Trophoblast cell (in vitro differentiated cells and primary cell): ENCODE measurements at regions not wholly inside any gene's neighbourhood (a gene's known extent, or its start where the extent isn't known, plus 50 kb on each side); places are given as distances from the start of the nearest gene placed in this dataset.

Experiments used
- DNase-seq, 2 donors: peaks; one replicate each; pipeline ENCODE4 v3.0.0-alpha.2; 2016
- H2AFZ ChIP-seq: 2 replicates; pipeline ENCODE4 v1.6.1; 2013; ENCODE audit warnings: low read length, moderate library complexity, mild to moderate bottlenecking; ENCODE audit not compliant: insufficient read depth, poor library complexity
- H2AK5ac ChIP-seq: 2 replicates; pipeline ENCODE4 v1.6.1; 2013; ENCODE audit warnings: mild to moderate bottlenecking, low read length
- H2BK120ac ChIP-seq: 2 replicates; pipeline ENCODE4 v1.6.1; 2013; ENCODE audit warnings: low read length, mild to moderate bottlenecking, moderate library complexity; ENCODE audit not compliant: insufficient read depth, poor library complexity
- H2BK12ac ChIP-seq: 2 replicates; pipeline ENCODE4 v1.6.1; 2013; ENCODE audit warnings: mild to moderate bottlenecking, low read length, moderate library complexity
- H2BK5ac ChIP-seq: 2 replicates; pipeline ENCODE4 v1.6.1; 2013; ENCODE audit warnings: low read length, low read depth, moderate library complexity, mild to moderate bottlenecking; ENCODE audit not compliant: poor library complexity
- H3K14ac ChIP-seq: 2 replicates; pipeline ENCODE4 v1.6.1; 2013; ENCODE audit warnings: mild to moderate bottlenecking, low read length
- H3K18ac ChIP-seq: 2 replicates; pipeline ENCODE4 v1.6.1; 2013; ENCODE audit warnings: mild to moderate bottlenecking, low read length
- H3K23ac ChIP-seq: 2 replicates; pipeline ENCODE4 v1.6.1; 2013; ENCODE audit warnings: low read length
- H3K27ac ChIP-seq: 2 replicates; pipeline ENCODE4 v1.5.1; 2013; ENCODE audit warnings: low read depth, mild to moderate bottlenecking, inconsistent platforms, low read length, moderate library complexity
- H3K27me3 ChIP-seq: 2 replicates; pipeline ENCODE4 v1.6.1; 2013; ENCODE audit warnings: inconsistent platforms, mild to moderate bottlenecking, low read length, moderate library complexity; ENCODE audit not compliant: insufficient read depth
- H3K36me3 ChIP-seq, 2 experiments: 1 replicate in 1 of 2; 2 replicates in 1 of 2; pipeline ENCODE4 v1.6.1; 2013; ENCODE audit warnings: low read length in 2 of 2, mild to moderate bottlenecking in 2 of 2, moderate library complexity in 1 of 2; ENCODE audit not compliant: insufficient read depth in 2 of 2, control insufficient read depth in 1 of 2
- H3K4ac ChIP-seq: 2 replicates; pipeline ENCODE4 v1.6.1; 2013; ENCODE audit warnings: low read depth, mild to moderate bottlenecking, low read length, moderate library complexity
- H3K4me1 ChIP-seq, 2 experiments: 1 replicate in 1 of 2; 2 replicates in 1 of 2; pipeline ENCODE4 v1.6.1; 2013; ENCODE audit warnings: low read length in 2 of 2, mild to moderate bottlenecking in 2 of 2, moderate library complexity in 1 of 2; ENCODE audit not compliant: insufficient read depth in 2 of 2, control insufficient read depth in 1 of 2
- H3K4me2 ChIP-seq: 2 replicates; pipeline ENCODE4 v1.6.1; 2013; ENCODE audit warnings: inconsistent platforms, mild to moderate bottlenecking, low read length, moderate library complexity
- H3K4me3 ChIP-seq: 2 replicates; pipeline ENCODE4 v1.5.1; 2013; ENCODE audit warnings: mild to moderate bottlenecking, low read depth, low read length, inconsistent platforms
- H3K79me1 ChIP-seq: one replicate; pipeline ENCODE4 v1.6.1; 2013; ENCODE audit warnings: low read length
- H3K79me2 ChIP-seq: 2 replicates; pipeline ENCODE4 v1.6.1; 2013; ENCODE audit warnings: low read length, mild to moderate bottlenecking; ENCODE audit not compliant: control insufficient read depth, insufficient read depth, poor library complexity
- H3K9ac ChIP-seq: 2 replicates; pipeline ENCODE4 v1.6.1; 2013; ENCODE audit warnings: mild to moderate bottlenecking, low read length
- H3K9me3 ChIP-seq: 2 replicates; pipeline ENCODE4 v1.6.1; 2013; ENCODE audit warnings: low read depth, mild to moderate bottlenecking, control low read depth, inconsistent platforms, low read length; ENCODE audit not compliant: insufficient read depth
- H4K12ac ChIP-seq: 2 replicates; pipeline ENCODE4 v1.6.1; 2013; ENCODE audit warnings: low read depth, mild to moderate bottlenecking, low read length, moderate library complexity
- H4K8ac ChIP-seq: 2 replicates; pipeline ENCODE4 v1.6.1; 2013; ENCODE audit warnings: low read depth, mild to moderate bottlenecking, low read length, moderate library complexity
- H4K91ac ChIP-seq: one replicate; pipeline ENCODE4 v1.6.1; 2013; ENCODE audit warnings: low read depth, mild to moderate bottlenecking, low read length, moderate library complexity
- WGBS: extraction: QIAGEN DNeasy Blood & Tissue Kit; methylation state at CpG from one replicate; pipeline ENCODE4 v1.1.7; 2013; ENCODE audit warnings: missing lambda C conversion rate; ENCODE audit not compliant: insufficient read length, insufficient coverage; ENCODE audit errors: extremely low coverage; 5-methylcytosine and 5-hydroxymethylcytosine counted together

- no peak for DNase-seq
- no peak overlapping the region for H3K4me3 ChIP-seq
- no peaks in the 10 kb centered on the region for H3K79me2 ChIP-seq
- H2AK5ac ChIP-seq, result no peak overlapping the region
- no peak overlapping the region for H2AFZ ChIP-seq
- H3K23ac ChIP-seq, result no peak overlapping the region
- no peak overlapping the region for H2BK5ac ChIP-seq
- H3K14ac ChIP-seq, result no peak overlapping the region
- H2BK120ac ChIP-seq, result no peak overlapping the region
- no peaks in the 10 kb centered on the region for H3K36me3 ChIP-seq
- no peak overlapping the region for H3K9ac ChIP-seq
- H4K8ac ChIP-seq, result no peak overlapping the region
- no peak overlapping the region for H3K18ac ChIP-seq
- no peak overlapping the region for H3K4ac ChIP-seq
- H3K4me1 ChIP-seq, result no peaks in the 10 kb centered on the region
- H3K27ac ChIP-seq, result no peak overlapping the region
- H3K4me2 ChIP-seq, result no peak overlapping the region
- H4K91ac ChIP-seq, result no peak overlapping the region
- no peak overlapping the region for H2BK12ac ChIP-seq
- no peaks in the 10 kb centered on the region for H3K27me3 ChIP-seq
- WGBS, result no CpG with 5 or more reads among the region's 2 CpGs
- H4K12ac ChIP-seq, result no peak overlapping the region
- H3K9me3 ChIP-seq, result no peaks in the 10 kb centered on the region
- peaks cover 2% of the 10 kb centered on the region for H3K79me1 ChIP-seq
Observed at GRCh38 chr6:104632588-104632987, 227.1 kb downstream of the HACE1 start.

DNA sequence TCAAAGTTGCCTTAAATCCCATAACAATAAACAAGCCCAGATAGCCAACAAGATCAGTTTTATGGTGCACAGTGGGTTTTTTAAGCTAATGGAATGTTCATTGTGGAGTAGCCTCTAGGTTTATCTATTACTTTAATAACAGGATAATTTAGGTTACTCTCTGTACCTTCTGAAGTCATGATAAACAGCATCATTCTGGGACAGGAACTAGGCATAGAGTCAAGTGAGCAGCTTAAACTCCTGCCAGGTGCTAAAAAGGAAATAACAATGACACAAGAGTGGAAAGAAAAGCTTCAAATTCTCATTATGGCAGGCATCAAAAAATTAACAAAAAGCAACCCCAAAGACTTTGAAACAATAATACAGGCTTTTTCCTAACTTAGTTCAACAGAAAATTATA is 228.8 kb downstream of the HACE1 start:
- Histone ChIP-seq H3K18ac (no peak overlapping the region), H3K4me3 (no peak overlapping the region), H4K91ac (no peak overlapping the region), H3K79me1 (peaks cover 4% of the 10 kb centered on the region), H3K9me3 (no peaks in the 10 kb centered on the region), H3K27me3 (no peaks in the 10 kb centered on the region), H2AK5ac (no peak overlapping the region), H3K4ac (no peak overlapping the region), H3K4me1 (peaks cover under 1% of the 10 kb centered on the region in 2 experiments), H2BK5ac (no peak overlapping the region), H3K4me2 (no peak overlapping the region), H4K12ac (no peak overlapping the region), H4K8ac (no peak overlapping the region), H2BK120ac (no peak overlapping the region), H3K79me2 (no peaks in the 10 kb centered on the region), H3K23ac (no peak overlapping the region), H2BK12ac (no peak overlapping the region), H3K27ac (no peak overlapping the region), H3K36me3 (no peaks in the 10 kb centered on the region), H2AFZ (no peak overlapping the region), H3K9ac (no peak overlapping the region), H3K14ac (no peak overlapping the region)
- DNase-seq, result no peak

DNA sequence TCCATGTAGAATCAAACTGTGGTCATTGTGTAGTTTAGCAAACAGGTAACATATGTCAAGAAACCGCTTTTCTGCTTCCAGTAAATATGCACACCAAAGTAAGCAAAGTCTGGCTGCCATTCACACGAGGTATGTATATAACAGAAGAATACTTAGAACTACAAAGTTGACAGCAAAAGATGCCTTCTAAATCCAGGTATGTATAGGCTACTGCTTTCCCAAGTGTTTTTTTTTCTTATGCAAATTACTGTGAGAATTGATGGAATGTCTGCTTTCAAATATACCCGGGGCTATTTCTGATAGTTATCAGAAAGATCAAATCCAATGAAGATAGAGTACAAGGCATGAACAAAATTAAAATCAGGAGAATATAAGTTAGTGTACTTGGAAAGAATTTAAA is 229.2 kb downstream of the HACE1 start:
- H3K23ac ChIP-seq, result no peak overlapping the region

DNA sequence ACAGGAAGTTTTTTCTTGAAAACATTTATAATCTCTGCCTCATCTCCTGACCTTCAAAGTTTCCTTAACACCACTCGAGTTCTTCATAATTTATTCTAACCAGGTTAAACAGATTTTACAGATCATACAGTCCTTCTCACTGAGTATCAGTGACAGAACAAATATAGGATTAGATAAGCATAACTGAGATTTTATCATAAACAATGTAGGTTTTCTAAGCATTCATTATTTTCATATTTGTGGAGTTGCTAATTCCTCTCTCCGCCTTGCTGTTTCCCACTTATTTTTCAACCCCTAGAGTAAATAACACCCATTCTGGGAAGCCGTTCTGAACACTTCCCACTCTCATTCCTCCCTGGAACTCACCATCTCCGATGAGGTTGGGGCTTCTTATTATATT is 229.9 kb downstream of the HACE1 start:
- Histone ChIP-seq H3K14ac (no peak overlapping the region), H2AK5ac (no peak overlapping the region), H2BK5ac (no peak overlapping the region), H4K12ac (no peak overlapping the region), H3K27me3 (no peaks in the 10 kb centered on the region), H3K23ac (no peak overlapping the region), H3K36me3 (no peaks in the 10 kb centered on the region), H3K27ac (no peak overlapping the region), H3K9me3 (no peaks in the 10 kb centered on the region), H3K4me1 (peaks cover 4 to 8% of the 10 kb centered on the region in 2 experiments), H3K4me3 (no peak overlapping the region), H3K79me1 (peaks cover 12% of the 10 kb centered on the region), H2AFZ (no peak overlapping the region), H3K4me2 (no peak overlapping the region), H3K79me2 (no peaks in the 10 kb centered on the region), H3K4ac (no peak overlapping the region), H3K18ac (no peak overlapping the region), H3K9ac (no peak overlapping the region), H4K8ac (no peak overlapping the region), H2BK120ac (no peak overlapping the region), H4K91ac (no peak overlapping the region), H2BK12ac (no peak overlapping the region)
- DNase-seq, result peak in 1 of 2 donors; percentile 58
- no CpG with 5 or more reads among the region's 4 CpGs for WGBS

More for the DNA sequence above, 229.2 kb downstream of the HACE1 start:
- Histone ChIP-seq H4K91ac (no peak overlapping the region), H2AFZ (no peak overlapping the region), H3K79me2 (no peaks in the 10 kb centered on the region), H2BK120ac (no peak overlapping the region), H2BK12ac (no peak overlapping the region), H4K8ac (no peak overlapping the region), H3K36me3 (no peaks in the 10 kb centered on the region), H3K4me3 (no peak overlapping the region), H2BK5ac (no peak overlapping the region), H3K9ac (no peak overlapping the region), H3K27me3 (no peaks in the 10 kb centered on the region), H3K79me1 (peaks cover 7% of the 10 kb centered on the region), H3K4ac (no peak overlapping the region), H3K14ac (no peak overlapping the region), H4K12ac (no peak overlapping the region), H2AK5ac (no peak overlapping the region), H3K4me1 (peaks cover 4% of the 10 kb centered on the region in 2 experiments), H3K4me2 (no peak overlapping the region), H3K9me3 (no peaks in the 10 kb centered on the region), H3K27ac (no peak overlapping the region), H3K18ac (no peak overlapping the region)
- WGBS, result no CpG with 5 or more reads among the region's 3 CpGs
- peak in 1 of 2 donors; percentile 15 for DNase-seq
